Fibroblast of gingiva (primary cell): ENCODE measurements at regions not wholly inside any gene's neighbourhood (a gene's known extent, or its start where the extent isn't known, plus 50 kb on each side); places are given as distances from the start of the nearest gene placed in this dataset.
"Not testable (repeated sequence)": the region's sequence is repeated elsewhere in the genome, so short reads cannot be mapped to it uniquely, and the experiment has no call there.

Experiments used
- DNase-seq: peaks from one replicate; pipeline ENCODE4 v3.0.0-alpha.2; 2011; ENCODE audit warnings: low read depth

DNA sequence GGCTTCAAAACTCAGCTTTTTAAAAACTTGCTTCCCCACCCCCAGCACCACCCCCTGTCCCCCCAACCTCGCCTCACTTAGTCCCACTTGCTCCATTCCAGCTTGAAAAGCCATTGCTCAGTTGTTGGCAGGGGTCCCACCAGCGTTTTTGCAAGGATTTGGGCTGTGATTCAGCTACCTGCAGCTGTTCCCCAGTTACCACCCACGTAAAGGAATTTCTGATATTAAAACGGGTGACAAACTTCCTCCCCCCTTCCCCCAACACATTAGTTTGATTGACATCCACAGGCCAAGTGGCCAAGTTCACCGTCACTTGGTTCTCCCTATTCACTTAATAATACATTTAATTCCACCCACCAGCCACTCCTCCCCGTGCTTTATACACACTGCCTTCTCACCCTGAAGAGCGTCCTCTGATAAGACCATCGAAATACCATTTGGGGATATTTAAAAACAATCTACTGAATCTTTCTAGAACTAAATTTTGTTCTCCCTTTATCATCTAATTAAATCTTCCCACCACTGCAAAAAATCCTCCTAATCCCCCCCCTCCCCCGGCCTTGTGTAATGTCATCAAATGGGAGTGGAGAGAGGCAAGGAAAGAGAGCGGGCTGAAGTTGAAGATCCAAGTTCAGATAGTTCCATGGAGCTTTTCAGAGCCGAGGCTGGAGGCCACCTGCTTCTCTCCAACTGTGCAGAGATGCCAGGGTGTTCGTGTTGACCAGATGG lies 55.1 kb downstream of the SOX9 start:
- no peak for DNase-seq

DNA sequence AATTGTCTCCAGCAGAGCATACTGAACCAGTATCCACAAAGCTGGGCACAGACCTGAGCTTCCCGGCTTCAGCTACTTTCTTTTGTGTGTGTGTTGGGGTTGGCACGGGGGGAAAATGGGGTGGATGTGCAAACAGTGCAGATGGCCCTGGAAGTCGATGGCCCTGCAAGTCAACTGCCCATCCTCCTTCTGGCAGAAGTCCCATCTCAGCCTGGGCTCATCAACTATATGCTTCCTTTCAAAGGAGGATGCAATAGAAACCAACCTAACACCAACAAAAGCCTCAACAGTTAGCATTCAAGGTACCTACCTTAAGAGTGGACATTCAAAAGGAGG lies 55.7 kb downstream of the SOX9 start:
- DNase-seq, result no peak

DNA sequence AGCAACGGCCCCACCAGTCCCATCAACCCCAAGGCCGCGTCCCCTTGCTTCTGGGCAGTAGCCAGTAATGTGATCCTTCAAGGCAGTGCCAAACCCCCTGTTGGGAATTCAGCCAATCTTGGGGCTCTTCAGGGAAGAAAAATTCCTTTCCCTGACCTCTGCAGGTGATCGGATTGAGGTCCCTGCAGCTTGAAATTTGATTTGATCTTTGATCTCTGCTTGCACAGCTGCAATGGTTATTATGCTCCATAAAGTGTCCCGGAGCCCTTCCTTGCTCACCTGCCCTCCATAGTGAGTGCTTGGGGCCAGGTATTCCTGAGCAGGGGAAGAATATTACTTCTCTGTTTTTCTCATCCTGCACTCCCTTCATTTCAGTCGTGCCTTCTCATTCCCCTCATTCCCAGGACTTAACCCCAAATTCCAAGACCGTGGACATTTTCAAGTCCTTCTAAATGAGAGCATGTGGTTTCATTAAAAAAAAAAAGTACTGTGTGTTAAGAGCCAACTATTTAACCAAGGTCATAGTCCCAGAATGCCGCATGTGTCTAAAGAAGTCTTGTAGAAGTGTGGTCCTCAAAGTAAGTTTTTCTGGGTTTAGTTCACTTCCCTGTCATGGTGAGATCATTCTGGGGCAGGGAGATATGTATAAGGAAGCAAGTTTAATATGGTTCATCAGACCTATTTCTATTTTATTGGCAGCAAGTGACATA lies 56.3 kb downstream of the SOX9 start:
- DNase-seq, result no peak

DNA sequence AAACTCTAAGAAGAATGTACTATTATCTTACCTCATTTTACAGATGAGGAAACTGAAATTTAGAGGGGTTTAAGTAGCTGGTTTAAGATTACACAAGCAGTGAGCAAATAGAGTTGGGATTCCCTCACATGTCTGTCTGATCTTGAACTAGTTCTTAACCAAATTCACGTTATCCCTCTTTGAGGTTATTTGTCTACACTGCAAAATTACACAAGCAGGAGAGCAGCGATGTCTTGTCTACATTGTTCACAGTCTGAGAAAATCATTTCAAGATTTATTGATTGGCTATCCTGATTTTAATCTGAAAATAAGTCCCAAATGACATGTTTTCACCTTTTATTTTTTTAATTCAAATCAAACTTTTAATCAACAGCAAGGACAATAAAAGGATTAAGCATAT lies 56.9 kb downstream of the SOX9 start:
- no peak for DNase-seq

DNA sequence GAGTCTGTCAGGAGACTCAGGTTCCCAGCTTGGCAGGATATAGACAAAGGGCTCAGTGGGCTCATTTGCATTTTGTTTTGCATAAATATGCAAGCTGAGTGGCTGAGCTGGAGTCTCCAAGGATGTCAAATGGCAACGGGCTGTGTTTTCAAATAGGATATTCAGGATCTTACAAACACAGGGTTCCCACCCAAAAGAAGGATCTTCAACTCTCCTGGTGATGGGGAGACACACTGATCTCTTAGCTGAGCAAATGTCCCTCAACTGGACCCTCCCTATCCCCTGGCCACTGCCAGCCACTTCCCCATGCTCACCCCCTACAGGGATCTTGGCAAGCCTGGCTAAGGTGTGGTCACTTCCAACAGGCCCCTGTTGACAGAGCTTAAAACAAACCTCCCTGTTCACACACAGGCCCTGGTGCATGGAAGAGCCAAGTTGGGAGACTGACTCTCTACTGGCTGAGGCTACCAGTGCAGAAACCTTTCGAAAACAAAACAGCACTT lies 61.6 kb downstream of the SOX9 start:
- DNase-seq, result no peak

DNA sequence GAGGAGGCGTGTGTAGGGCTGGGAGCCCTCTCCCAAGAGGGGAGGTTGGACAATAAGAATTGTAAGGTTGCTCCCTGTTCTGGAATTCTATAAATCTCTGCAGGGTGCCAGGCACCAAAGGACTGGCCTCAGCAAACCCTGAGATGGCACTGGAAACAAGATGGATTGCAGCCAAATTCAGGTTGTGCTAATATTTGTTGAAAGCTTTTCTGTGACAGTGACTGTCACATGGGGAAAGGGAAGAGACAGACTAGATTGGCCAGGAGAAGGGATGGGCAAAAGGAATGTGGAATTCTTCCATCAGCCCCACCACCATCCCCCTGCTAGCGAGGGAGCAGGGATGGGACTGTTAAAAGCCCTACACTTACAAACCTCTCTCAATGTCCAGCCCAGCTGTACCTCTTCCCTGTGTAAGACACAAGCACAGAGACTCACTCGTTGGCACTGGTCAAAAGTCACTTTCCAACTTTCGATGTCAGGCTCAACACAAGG lies 62.4 kb downstream of the SOX9 start:
- no peak for DNase-seq

DNA sequence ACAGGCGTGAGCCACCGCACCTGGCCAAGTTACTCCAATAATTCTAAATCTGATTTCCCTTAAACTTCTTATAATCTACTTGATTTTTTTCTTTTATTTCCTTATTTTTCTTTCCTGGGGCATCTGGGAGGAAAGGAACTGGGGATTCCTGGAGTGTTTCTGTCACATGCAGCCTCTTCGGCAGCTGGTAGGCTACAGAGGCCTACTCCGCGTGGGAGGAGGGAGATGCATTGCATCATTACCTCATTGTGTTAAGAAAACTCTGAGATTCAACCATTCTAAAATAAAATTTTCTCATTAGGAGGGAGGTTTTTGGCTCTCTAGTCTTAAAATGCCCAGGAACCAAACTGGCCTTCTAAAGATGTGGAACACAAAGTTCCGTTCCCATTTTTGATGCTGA lies 64.0 kb downstream of the SOX9 start:
- no peak for DNase-seq

DNA sequence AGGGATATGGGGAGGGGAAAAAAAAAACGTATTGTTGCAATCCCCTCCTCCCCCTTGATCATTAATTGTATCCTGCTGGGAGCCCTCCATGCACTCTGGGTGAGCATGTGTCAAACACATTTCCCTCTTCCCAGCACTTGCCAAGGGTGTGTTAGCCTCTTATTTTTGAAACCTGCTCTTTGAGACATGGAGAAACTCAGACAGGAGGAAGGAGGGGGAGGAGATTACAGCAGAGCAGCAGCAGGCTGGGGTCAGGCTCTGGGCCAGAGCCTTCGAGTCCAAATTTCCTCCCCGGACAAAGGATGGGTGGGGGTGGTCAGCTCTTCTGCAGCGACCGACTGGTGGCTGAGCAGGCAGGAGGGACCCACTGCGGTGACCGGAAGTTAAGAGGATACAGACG lies 64.7 kb downstream of the SOX9 start:
- DNase-seq, result no peak

DNA sequence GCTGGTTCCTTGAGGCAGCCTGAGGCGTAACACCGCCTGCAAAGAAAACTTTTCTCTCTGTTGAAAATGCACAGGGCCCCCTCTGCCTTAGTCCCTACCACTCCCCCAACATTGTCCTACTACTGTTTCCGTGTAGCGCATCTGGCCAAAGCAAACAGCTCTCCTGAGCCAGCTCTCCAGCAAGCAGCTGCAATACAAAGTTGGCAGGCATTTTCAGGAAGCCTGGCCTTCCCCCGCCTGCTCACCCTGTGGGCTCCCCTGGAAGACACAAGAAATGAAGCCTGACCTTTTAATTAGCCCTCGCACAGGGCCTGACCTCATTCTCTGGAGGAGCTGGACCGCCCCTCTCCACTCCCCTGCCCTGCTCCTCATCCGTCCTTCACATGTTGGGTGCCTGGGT lies 66.7 kb downstream of the SOX9 start:
- no peak for DNase-seq

DNA sequence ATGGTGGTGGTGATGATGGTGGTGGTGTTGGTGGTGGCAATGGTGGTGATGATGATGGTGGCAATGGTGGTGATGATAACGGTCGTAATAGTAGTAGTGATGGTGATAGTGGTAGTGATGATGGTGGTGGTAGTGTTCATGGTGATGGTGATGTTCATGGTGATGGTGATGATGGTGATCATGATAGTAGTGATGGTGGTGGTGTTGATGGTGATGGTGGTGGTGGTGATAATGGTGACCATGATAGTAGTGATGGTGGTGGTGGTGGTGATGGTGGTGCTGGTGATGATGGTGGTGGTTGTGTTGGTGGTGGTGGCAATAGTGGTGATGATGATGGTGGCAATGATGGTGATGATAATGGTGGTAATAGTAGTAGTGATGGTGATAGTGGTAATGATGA lies 68.0 kb downstream of the SOX9 start:
- no peak for DNase-seq

DNA sequence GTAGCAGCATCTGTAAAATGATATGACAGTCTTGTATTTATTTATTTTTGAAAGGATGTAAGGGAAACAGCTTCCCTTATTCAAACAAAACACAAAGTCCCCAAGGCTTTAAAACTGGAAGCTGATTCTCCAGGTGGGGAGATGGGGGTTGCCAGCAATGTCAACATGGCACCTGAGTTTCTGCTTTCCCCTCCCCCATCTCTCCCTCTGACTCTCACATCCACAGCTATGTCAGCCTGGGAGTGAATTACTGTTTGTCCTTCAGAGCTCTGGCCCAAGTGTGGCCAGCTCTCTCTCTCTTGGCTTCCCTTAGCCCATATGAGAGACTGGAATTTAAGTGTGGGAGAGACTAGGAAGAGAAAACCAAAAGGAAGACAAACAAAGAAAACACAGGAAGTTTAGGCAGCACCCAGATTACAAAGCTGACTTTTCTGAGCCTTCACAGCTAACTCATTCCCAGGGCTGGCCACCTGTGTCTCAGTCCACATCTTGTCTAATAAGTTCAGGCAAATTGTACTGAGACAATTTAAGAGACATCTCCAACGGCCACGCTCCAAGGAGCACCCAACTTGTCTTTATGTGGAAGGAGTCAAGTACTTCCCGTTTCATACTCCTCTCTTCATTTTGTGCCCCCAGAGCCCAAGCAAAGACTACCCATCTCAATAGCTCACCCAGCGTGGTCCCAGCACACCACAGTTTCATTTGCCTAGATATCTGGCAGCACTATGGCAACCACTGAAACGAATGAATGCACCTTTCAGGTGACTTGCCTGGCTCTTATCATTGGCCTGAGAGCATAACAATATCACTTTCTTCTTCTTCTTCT lies 69.2 kb downstream of the SOX9 start:
- DNase-seq, result no peak

DNA sequence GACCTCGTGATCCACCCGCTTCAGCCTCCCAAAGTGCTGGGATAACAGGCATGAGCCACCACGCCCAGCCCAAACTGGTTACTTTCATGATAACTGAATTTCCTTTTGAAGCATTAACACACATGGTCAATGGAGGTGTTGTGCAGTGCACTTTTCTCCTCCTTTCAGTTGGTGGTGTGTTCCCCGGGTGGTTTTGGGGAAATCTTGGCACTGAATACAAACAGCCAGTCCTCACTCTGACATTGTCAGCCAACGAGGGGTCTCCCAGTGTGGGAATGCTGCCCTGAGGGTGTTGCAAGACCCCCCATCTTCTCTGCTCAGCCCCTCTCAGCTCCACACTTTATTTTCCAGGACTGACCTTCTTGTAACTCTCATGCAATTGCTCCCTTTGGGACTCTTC lies 70.5 kb downstream of the SOX9 start:
- no peak for DNase-seq

DNA sequence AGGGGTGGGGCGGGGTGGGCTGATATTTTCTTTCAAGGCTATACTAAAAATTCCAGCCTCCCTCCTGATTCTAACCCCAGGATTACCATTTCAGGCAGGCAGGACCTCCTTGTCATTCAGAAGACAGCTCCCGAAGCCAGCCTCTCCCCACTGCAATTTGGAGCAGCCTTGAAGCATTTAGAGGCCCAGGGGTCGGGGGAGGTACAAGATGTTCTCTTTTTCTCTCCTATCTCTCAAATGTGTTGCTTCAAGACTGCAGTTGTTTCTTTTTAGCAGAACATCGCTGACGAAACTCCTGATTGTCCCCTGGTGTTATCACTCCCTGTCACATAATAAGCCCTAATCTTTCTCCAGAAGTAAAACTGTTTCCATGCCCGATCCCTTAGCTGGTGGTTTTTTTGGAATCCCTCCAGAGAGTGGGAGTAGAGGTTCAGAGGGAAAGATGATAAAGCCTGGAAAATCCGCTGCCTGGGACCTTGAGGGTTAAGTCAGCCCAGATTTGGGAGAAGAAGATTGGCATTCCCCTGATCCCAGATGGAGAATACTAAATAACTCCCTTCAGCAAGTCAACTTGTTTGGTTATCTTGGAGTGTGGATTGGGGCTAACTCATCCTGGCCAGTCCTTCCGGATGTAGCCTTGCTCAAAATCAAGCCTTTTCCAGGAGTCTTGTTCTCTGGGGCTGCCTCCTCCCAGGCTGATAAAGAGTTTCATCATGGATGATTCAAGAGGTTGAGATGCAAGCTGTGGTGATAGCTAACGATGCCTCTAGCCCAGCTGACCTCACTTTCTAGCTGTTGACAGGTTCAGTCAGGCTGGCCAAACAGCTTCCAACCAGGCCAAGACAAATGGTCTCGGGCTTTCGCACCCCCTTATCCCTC lies 71.3 kb downstream of the SOX9 start:
- no peak for DNase-seq

DNA sequence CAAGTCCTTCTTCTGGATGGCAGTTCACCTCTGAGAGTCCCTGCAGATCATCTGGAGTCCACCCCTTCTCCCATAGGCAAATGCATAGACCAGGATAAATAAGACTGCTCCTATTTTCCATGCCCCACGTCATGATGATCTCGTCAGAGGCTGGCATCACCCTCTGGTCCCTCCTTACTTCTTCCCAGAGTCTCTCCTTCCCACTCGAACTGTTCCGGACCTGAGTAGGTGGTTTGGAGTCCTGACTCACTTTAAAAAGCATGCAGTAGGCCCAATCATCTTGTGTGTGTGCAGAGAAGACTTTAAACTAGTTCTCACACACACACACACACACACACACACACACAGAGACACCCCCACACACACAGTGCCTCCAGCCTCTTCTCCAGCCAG lies 72.0 kb downstream of the SOX9 start:
- DNase-seq, result no peak

DNA sequence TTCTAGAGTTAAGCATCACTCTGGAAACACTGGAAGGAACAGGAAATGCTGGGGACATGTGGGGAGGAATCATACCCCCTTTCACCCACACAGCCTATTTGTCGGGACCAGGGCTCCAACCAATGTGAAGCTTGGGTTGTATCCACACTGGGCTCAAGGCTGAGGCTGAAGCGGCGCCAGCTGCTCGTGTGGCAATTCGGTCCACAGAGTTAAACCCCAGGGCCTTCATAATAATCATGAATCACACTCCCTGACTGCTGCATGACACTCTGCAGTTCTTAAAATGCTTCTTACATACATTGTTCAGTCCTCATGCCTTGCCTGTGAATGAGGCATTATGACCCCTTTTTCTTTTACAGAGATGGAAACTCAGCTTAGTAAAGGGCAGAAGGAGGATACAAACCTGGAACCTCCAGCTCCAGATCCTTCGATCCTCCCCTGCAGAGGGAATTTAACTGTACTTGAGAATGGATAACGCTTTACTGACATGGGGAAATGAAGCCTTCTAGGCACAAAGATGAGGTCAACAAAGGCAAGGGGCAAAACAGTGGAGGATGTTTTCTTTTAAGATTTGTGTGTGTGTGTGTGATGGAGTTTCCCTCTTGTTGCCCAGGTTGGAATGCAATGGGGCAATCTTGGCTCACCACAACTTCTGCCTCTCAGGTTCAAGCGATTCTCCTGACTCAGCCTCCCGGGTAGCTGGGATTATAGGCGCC lies 72.7 kb downstream of the SOX9 start:
- peak; percentile 15 for DNase-seq

DNA sequence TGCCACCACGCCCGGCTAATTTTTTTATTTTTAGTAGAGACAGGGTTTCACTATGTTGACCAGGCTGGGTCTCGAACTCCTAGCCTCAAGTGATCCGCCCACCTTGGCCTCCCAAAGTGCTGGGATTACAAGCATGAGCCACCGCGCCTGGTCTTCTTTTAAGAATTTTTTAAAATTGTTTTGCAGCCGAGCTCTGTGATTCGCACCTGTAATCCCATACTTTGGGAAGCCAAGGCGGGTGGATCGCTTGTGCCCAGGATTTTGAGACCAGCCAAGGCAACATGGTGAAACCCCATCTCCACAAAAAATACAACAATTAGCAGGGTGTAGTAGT lies 73.3 kb downstream of the SOX9 start:
- DNase-seq, result not testable (repeated sequence)

DNA sequence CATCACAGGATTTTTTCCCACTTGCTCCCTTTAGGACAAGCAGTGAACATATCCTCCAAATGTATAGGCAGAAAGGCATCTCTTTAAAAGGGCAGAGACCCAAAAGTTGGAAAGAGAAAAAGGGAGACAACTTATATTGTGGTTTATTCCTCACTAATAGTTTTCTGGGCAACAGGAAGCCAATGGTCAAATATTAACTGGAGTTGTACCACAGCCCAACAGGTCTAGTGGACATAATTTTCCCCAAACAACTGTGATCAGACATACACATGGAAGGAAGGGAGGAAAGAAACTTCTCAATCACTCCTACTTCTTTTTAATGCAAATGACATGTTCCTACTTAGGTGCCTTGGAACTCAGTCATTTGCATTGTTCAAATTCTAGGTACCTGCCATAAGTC lies 78.4 kb downstream of the SOX9 start:
- DNase-seq, result no peak

DNA sequence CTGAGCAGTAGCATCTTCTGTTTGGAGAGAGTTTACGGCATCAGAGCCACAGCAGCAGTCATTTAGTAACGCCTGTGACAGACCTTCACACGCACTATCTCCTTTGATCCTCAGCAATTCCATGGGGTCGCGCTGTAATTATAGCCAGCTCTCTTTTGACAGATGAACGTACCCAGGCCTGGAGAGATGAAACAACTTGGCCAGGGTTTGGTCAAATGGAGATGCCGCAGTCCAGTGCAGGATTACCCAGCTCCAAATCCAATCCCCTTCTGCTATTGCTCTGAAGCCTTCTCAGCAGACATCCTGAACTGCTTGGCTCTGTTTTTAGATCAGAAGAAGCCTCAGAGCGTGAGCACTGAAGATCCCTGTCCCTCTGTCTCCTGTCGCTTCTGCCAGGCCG lies 83.9 kb downstream of the SOX9 start:
- no peak for DNase-seq

DNA sequence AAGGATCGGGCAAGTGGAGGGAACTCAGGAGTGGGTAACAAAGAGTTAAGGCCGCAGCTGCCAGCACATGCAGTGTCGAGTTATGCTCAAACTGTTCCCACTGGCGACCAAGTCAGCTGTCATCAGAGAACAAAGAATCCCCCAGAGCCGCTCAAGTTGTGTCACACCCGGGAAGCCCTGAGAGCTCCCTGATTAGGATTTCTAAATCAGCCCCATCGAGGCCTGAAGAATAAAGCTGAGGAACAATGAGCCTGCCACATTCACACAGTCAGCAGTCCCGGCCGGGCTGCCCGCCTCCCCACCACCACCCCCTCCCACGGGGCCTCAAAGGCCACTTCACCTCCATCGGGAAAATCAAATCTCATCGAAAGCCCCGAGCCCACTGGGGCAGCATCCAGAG lies 84.5 kb downstream of the SOX9 start:
- no peak for DNase-seq

DNA sequence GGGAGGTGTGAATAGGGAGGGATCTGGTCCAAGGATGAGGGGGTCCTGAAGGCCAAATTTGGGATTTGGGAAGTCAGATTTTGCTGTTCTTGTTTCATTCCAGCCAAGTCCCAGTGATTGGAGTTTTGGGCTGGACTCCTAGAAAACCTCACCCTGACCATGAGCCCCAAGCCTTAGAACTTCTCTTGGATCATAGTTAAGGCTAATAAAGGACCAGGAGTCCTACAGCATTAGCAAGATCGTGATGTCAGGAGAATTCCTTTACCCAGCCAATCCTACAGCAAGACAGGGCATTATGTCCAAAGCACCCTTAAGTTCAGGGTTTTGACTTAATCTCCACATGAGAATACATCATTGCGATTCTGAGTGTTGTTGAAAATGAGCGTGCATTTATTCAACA lies 85.0 kb downstream of the SOX9 start:
- no peak for DNase-seq

DNA sequence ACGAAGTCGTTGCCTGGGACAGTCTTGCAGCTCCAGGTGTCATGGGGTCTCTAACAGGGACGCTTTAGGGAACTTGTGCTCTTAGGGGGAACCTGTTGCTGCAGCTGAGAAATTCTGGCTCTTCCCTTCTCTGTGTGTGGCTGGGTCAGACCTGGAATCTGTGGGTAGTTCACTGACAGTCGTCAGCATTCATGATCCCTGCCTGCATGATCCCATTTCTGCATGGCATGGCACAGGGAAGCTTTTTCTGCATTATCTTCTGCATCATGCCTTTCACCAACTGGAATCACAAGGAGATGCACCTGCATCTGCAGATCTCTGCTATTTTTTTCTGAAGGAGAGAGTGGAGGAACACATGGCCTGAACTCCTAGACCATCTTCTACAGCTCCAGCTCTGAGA lies 85.6 kb downstream of the SOX9 start:
- DNase-seq, result no peak
